H1 (cell line): ENCODE measurements at regions not wholly inside any gene's neighbourhood (a gene's known extent, or its start where the extent isn't known, plus 50 kb on each side); places are given as distances from the start of the nearest gene placed in this dataset.

ENCODE experiments used
- BRCA1 ChIP-seq: IDR thresholded peaks from 2 replicates; pipeline ENCODE4 v1.6.1; 2012; ENCODE audit warnings: low read depth, low read length, improper control_type of control experiment
- CHD2 ChIP-seq: IDR thresholded peaks from 2 replicates; pipeline ENCODE4 v1.6.1; 2012; ENCODE audit warnings: low read length, improper control_type of control experiment
- CREB1 ChIP-seq: IDR thresholded peaks from 2 replicates; pipeline ENCODE4 v1.6.1; 2012; ENCODE audit warnings: inconsistent platforms
- EGR1 ChIP-seq: IDR thresholded peaks from 2 replicates; pipeline ENCODE4 v1.6.1; 2011; ENCODE audit warnings: low read depth, low read length, borderline replicate concordance
- JUN ChIP-seq: IDR thresholded peaks from 2 replicates; pipeline ENCODE4 v1.6.1; 2011; ENCODE audit warnings: low read depth, mild to moderate bottlenecking, improper control_type of control experiment, low read length
- SP2 ChIP-seq: IDR thresholded peaks from 2 replicates; pipeline ENCODE4 v1.6.1; 2012; ENCODE audit warnings: mild to moderate bottlenecking, low read length, inconsistent platforms
- TAF1 ChIP-seq: IDR thresholded peaks from 2 replicates; pipeline ENCODE4 v1.6.1; 2011; ENCODE audit warnings: mild to moderate bottlenecking, low read depth, low read length
- TF ChIP-seq, protein P1 (sequence below): fragments of 300-600 bp; sonication (generic); IDR thresholded peaks from 2 replicates; pipeline ENCODE4 v1.7.1; 2012; ENCODE audit warnings: low read length, moderate library complexity, mild to moderate bottlenecking, inconsistent platforms; ENCODE audit not compliant: insufficient replicate concordance
- TF ChIP-seq, protein P2 (sequence below): IDR thresholded peaks from 2 replicates; pipeline ENCODE4 v1.6.1; 2011; ENCODE audit warnings: low read length, improper control_type of control experiment
- TF ChIP-seq, protein P3 (sequence below): IDR thresholded peaks from 2 replicates; pipeline ENCODE4 v1.6.1; 2011; ENCODE audit warnings: low read depth, mild to moderate bottlenecking, low read length; ENCODE audit not compliant: insufficient read depth

DNA sequence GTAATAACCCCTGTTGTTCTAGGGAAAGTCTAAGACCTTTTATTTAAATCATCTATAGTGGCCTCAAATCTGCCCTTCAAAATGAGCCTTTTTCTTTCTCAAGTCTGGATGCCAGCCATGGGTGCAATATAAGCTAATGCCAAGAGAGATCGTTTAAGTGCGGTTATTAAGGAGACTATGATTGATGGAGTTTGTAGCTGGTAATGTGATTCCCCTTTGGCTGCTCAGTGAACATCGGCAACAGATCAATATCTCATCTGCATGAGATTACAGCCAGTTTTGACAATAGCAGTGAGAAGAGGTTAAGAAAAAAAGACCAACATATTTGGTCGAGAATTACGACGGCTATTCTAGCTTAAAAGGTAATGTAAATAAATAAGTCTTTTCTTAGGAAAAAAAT lies 1049.4 kb upstream of the NUDT12 start (continued):
- TF ChIP-seq, protein P1, sequence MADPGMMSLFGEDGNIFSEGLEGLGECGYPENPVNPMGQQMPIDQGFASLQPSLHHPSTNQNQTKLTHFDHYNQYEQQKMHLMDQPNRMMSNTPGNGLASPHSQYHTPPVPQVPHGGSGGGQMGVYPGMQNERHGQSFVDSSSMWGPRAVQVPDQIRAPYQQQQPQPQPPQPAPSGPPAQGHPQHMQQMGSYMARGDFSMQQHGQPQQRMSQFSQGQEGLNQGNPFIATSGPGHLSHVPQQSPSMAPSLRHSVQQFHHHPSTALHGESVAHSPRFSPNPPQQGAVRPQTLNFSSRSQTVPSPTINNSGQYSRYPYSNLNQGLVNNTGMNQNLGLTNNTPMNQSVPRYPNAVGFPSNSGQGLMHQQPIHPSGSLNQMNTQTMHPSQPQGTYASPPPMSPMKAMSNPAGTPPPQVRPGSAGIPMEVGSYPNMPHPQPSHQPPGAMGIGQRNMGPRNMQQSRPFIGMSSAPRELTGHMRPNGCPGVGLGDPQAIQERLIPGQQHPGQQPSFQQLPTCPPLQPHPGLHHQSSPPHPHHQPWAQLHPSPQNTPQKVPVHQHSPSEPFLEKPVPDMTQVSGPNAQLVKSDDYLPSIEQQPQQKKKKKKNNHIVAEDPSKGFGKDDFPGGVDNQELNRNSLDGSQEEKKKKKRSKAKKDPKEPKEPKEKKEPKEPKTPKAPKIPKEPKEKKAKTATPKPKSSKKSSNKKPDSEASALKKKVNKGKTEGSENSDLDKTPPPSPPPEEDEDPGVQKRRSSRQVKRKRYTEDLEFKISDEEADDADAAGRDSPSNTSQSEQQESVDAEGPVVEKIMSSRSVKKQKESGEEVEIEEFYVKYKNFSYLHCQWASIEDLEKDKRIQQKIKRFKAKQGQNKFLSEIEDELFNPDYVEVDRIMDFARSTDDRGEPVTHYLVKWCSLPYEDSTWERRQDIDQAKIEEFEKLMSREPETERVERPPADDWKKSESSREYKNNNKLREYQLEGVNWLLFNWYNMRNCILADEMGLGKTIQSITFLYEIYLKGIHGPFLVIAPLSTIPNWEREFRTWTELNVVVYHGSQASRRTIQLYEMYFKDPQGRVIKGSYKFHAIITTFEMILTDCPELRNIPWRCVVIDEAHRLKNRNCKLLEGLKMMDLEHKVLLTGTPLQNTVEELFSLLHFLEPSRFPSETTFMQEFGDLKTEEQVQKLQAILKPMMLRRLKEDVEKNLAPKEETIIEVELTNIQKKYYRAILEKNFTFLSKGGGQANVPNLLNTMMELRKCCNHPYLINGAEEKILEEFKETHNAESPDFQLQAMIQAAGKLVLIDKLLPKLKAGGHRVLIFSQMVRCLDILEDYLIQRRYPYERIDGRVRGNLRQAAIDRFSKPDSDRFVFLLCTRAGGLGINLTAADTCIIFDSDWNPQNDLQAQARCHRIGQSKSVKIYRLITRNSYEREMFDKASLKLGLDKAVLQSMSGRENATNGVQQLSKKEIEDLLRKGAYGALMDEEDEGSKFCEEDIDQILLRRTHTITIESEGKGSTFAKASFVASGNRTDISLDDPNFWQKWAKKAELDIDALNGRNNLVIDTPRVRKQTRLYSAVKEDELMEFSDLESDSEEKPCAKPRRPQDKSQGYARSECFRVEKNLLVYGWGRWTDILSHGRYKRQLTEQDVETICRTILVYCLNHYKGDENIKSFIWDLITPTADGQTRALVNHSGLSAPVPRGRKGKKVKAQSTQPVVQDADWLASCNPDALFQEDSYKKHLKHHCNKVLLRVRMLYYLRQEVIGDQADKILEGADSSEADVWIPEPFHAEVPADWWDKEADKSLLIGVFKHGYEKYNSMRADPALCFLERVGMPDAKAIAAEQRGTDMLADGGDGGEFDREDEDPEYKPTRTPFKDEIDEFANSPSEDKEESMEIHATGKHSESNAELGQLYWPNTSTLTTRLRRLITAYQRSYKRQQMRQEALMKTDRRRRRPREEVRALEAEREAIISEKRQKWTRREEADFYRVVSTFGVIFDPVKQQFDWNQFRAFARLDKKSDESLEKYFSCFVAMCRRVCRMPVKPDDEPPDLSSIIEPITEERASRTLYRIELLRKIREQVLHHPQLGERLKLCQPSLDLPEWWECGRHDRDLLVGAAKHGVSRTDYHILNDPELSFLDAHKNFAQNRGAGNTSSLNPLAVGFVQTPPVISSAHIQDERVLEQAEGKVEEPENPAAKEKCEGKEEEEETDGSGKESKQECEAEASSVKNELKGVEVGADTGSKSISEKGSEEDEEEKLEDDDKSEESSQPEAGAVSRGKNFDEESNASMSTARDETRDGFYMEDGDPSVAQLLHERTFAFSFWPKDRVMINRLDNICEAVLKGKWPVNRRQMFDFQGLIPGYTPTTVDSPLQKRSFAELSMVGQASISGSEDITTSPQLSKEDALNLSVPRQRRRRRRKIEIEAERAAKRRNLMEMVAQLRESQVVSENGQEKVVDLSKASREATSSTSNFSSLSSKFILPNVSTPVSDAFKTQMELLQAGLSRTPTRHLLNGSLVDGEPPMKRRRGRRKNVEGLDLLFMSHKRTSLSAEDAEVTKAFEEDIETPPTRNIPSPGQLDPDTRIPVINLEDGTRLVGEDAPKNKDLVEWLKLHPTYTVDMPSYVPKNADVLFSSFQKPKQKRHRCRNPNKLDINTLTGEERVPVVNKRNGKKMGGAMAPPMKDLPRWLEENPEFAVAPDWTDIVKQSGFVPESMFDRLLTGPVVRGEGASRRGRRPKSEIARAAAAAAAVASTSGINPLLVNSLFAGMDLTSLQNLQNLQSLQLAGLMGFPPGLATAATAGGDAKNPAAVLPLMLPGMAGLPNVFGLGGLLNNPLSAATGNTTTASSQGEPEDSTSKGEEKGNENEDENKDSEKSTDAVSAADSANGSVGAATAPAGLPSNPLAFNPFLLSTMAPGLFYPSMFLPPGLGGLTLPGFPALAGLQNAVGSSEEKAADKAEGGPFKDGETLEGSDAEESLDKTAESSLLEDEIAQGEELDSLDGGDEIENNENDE, result no peak
- TF ChIP-seq, protein P2, sequence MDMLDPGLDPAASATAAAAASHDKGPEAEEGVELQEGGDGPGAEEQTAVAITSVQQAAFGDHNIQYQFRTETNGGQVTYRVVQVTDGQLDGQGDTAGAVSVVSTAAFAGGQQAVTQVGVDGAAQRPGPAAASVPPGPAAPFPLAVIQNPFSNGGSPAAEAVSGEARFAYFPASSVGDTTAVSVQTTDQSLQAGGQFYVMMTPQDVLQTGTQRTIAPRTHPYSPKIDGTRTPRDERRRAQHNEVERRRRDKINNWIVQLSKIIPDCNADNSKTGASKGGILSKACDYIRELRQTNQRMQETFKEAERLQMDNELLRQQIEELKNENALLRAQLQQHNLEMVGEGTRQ, result no peak
- no peak for TF ChIP-seq EGR1
- TF ChIP-seq TAF1, result no peak
- TF ChIP-seq BRCA1, result no peak
- no peak for TF ChIP-seq SP2
- TF ChIP-seq CHD2, result no peak
- TF ChIP-seq CREB1, result no peak
- TF ChIP-seq JUN, result no peak
- TF ChIP-seq, protein P3, sequence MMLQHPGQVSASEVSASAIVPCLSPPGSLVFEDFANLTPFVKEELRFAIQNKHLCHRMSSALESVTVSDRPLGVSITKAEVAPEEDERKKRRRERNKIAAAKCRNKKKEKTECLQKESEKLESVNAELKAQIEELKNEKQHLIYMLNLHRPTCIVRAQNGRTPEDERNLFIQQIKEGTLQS, result no peak
- TF ChIP-seq, all 59 proteins: peak for 0
